Suprapubic skin (tissue), 3 donors: ENCODE measurements at regions not wholly inside any gene's neighbourhood (a gene's known extent, or its start where the extent isn't known, plus 50 kb on each side); places are given as distances from the start of the nearest gene placed in this dataset.
"Not testable (repeated sequence)": the region's sequence is repeated elsewhere in the genome, so short reads cannot be mapped to it uniquely, and the experiment has no call there.

Experiments
- CTCF ChIP-seq, 2 donors: fragments of 200-600 bp in 1 of 2; fragments of 450-650 bp in 1 of 2; sonication (generic) in 1 of 2; IDR thresholded peaks; one replicate each; pipeline ENCODE4 v1.5.1; 2016 to 2019; ENCODE audit warnings: antibody characterized with exemption in 2 of 2, mild to moderate bottlenecking in 1 of 2, moderate library complexity in 1 of 2
- EP300 ChIP-seq: sonication (generic); formaldehyde crosslinking; IDR thresholded peaks from one replicate; pipeline ENCODE4 v1.6.1; 2017; ENCODE audit warnings: antibody characterized with exemption
- POLR2A ChIP-seq, 2 donors: fragments of 450-650 bp; IDR thresholded peaks; one replicate each; pipeline ENCODE4 v1.6.1; 2017; ENCODE audit warnings: antibody characterized with exemption in 2 of 2, mild to moderate bottlenecking in 2 of 2, moderate library complexity in 2 of 2

- TF ChIP-seq CTCF (IDR thresholded peaks at IDR 0.05); POLR2A (IDR thresholded peaks at IDR 0.05); EP300: not testable (repeated sequence)
Measured at GRCh38 chr6:55927713-55928112, 52.3 kb upstream of the BMP5 start.
